Fibroblast of lung (primary cell): ENCODE measurements at regions not wholly inside any gene's neighbourhood (a gene's known extent, or its start where the extent isn't known, plus 50 kb on each side); places are given as distances from the start of the nearest gene placed in this dataset.

ENCODE experiments used
- DNase-seq, 2 donors: peaks; one replicate each; pipeline versions ENCODE4 v3.0.0 to v3.0.0-alpha.2; 2010; ENCODE audit warnings: low read depth in 2 of 2
- H2AFZ ChIP-seq: 2 replicates; pipeline ENCODE4 v1.5.1; 2012; ENCODE audit warnings: low read length, control low read depth, inconsistent platforms
- H3K27ac ChIP-seq: 2 replicates; pipeline ENCODE4 v1.5.1; 2011; ENCODE audit warnings: low read length, control low read depth; ENCODE audit not compliant: insufficient read depth
- H3K27me3 ChIP-seq: 2 replicates; pipeline ENCODE4 v1.5.1; 2011; ENCODE audit warnings: mild to moderate bottlenecking, low read length; ENCODE audit not compliant: control insufficient read depth, insufficient read depth
- H3K36me3 ChIP-seq: 2 replicates; pipeline ENCODE4 v1.5.1; 2011; ENCODE audit warnings: low read length; ENCODE audit not compliant: control insufficient read depth, insufficient read depth
- H3K4me1 ChIP-seq: 2 replicates; pipeline ENCODE4 v1.5.1; 2011; ENCODE audit warnings: low read length; ENCODE audit not compliant: control insufficient read depth, insufficient read depth; ENCODE audit errors: extremely low read depth
- H3K4me2 ChIP-seq: 2 replicates; pipeline ENCODE4 v1.5.1; 2011; ENCODE audit warnings: low read length, control low read depth; ENCODE audit not compliant: insufficient read depth; ENCODE audit errors: extremely low read depth
- H3K4me3 ChIP-seq, 4 experiments: fragments of 200-600 bp in 1 of 4; sonication (generic) in 1 of 4; replicated peaks in 1 of 4; 2 replicates each; pipeline ENCODE4 v1.5.1; 2011 to 2016; ENCODE audit warnings: low read length in 4 of 4, low read depth in 3 of 4, mild to moderate bottlenecking in 3 of 4, control low read depth in 2 of 4, inconsistent platforms in 1 of 4, mixed read lengths in 1 of 4; ENCODE audit not compliant: insufficient read depth in 1 of 4; ENCODE audit errors: control extremely low read depth in 1 of 4
- H3K79me2 ChIP-seq: 2 replicates; pipeline ENCODE4 v1.5.1; 2012; ENCODE audit warnings: mild to moderate bottlenecking, low read length, inconsistent platforms; ENCODE audit not compliant: control insufficient read depth, insufficient read depth
- H3K9ac ChIP-seq: 2 replicates; pipeline ENCODE4 v1.5.1; 2011; ENCODE audit warnings: mild to moderate bottlenecking, low read length, control low read depth; ENCODE audit not compliant: insufficient read depth
- H3K9me3 ChIP-seq: 2 replicates; pipeline ENCODE4 v1.5.1; 2012; ENCODE audit warnings: low read depth, low read length; ENCODE audit not compliant: control insufficient read depth, insufficient read depth
- H4K20me1 ChIP-seq: 2 replicates; pipeline ENCODE4 v1.5.1; 2011; ENCODE audit warnings: low read length; ENCODE audit not compliant: control insufficient read depth, insufficient read depth; ENCODE audit errors: extremely low read depth
- EZH2 ChIP-seq: IDR thresholded peaks from 2 replicates; pipeline ENCODE4 v1.5.1; 2012; ENCODE audit warnings: low read length, control low read depth, mild to moderate bottlenecking; ENCODE audit errors: missing control alignments
- TF ChIP-seq, protein P1 (sequence below), 2 donors: IDR thresholded peaks in 1 of 2; conservative IDR thresholded peaks in 1 of 2; 1 replicate in 1 of 2; 2 replicates in 1 of 2; pipeline ENCODE4 v1.5.1; 2011 to 2012; ENCODE audit warnings: low read length in 2 of 2, control low read depth in 1 of 2, inconsistent platforms in 1 of 2, low read depth in 1 of 2, mild to moderate bottlenecking in 1 of 2

DNA sequence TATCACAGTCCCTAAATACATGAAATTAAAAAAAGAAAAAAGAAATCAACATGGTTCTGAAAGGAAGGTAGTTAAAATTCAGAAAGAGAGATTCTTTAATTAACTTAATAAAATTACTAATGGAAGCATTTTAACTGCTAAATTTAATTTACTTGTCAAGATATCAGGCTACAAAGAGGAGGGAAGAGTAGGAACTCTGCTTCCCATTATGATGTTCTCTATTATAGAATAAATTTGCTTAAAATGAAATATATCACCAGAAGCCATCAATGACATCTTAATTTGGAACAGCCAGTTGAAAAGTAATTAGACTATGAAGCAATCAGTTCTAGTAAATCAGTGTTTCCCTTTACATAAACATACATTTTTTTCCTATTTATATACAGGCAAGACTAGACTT is 611.8 kb upstream of the FANCL start:
- Histone ChIP-seq H4K20me1 (no peaks in the 10 kb centered on the region), H3K27me3 (no peaks in the 10 kb centered on the region), H3K27ac (no peak overlapping the region), H2AFZ (no peak overlapping the region), H3K4me2 (no peak overlapping the region), H3K4me3 (no peak overlapping the region), H3K9me3 (no peaks in the 10 kb centered on the region), H3K79me2 (no peaks in the 10 kb centered on the region), H3K9ac (no peak overlapping the region), H3K36me3 (no peaks in the 10 kb centered on the region), H3K4me1 (no peaks in the 10 kb centered on the region)
- no peak for DNase-seq
- TF ChIP-seq, protein P1, sequence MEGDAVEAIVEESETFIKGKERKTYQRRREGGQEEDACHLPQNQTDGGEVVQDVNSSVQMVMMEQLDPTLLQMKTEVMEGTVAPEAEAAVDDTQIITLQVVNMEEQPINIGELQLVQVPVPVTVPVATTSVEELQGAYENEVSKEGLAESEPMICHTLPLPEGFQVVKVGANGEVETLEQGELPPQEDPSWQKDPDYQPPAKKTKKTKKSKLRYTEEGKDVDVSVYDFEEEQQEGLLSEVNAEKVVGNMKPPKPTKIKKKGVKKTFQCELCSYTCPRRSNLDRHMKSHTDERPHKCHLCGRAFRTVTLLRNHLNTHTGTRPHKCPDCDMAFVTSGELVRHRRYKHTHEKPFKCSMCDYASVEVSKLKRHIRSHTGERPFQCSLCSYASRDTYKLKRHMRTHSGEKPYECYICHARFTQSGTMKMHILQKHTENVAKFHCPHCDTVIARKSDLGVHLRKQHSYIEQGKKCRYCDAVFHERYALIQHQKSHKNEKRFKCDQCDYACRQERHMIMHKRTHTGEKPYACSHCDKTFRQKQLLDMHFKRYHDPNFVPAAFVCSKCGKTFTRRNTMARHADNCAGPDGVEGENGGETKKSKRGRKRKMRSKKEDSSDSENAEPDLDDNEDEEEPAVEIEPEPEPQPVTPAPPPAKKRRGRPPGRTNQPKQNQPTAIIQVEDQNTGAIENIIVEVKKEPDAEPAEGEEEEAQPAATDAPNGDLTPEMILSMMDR (conservative IDR thresholded peaks at IDR 0.05 in 1 of 2, IDR thresholded peaks at IDR 0.05 in 1 of 2; ENCODE audit: low read depth in 1 of 2, low read length in 2 of 2) = no peak
- no peak for TF ChIP-seq EZH2

DNA sequence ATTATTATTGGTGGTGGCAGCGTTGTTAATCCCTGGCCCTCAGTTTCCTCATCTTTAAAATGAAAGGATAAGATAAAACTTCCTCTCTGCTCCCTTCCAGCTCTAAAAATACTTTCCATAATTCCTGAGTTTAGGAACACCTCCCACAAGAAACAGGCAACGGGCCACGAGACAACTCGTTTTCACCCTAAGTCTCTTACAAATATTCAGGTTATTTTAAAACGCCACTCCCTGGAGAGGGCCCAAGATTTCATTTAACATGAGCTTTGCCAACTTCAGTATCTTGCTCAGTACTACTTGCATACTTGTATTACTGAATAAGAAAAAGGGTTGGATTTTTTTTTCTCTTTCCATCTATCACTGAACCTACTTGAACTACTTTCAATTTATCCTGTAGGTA is 611.1 kb upstream of the FANCL start:
- Histone ChIP-seq H3K36me3 (no peaks in the 10 kb centered on the region), H2AFZ (no peak overlapping the region), H3K79me2 (no peaks in the 10 kb centered on the region), H3K27ac (no peak overlapping the region), H3K27me3 (no peaks in the 10 kb centered on the region), H3K4me2 (no peak overlapping the region), H3K4me3 (no peak overlapping the region), H4K20me1 (no peaks in the 10 kb centered on the region), H3K9ac (no peak overlapping the region), H3K9me3 (no peaks in the 10 kb centered on the region), H3K4me1 (no peaks in the 10 kb centered on the region)
- DNase-seq = no peak
- TF ChIP-seq, protein P1 (conservative IDR thresholded peaks at IDR 0.05 in 1 of 2, IDR thresholded peaks at IDR 0.05 in 1 of 2; ENCODE audit: low read depth in 1 of 2, low read length in 2 of 2) = no peak
- no peak for TF ChIP-seq EZH2

DNA sequence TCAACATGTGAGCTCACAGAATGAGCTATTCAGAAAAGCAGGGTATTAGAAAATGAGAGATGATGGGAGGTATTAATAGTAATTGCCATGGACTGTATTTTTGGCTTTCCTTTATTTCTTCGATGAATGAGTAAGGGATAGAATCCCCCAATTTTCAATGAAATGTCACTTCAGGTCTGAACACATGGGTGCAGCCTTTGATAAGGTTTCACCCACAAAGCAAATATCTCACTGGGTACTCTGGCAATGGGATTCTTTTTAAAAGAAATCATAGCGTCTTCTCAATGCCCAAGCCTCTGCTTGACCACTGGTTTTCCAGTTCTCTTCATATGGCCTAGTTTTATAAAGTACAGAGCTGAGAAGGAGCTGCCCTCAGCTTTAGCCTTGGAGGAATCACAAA is 610.5 kb upstream of the FANCL start:
- H2AFZ ChIP-seq = no peak overlapping the region
- no peaks in the 10 kb centered on the region for H3K27me3 ChIP-seq
- H3K9me3 ChIP-seq = no peaks in the 10 kb centered on the region
- no peak overlapping the region for H3K4me2 ChIP-seq
- TF ChIP-seq EZH2 = no peak
- TF ChIP-seq, protein P1 (conservative IDR thresholded peaks at IDR 0.05 in 1 of 2, IDR thresholded peaks at IDR 0.05 in 1 of 2; ENCODE audit: low read depth in 1 of 2, low read length in 2 of 2) = no peak
- no peak for DNase-seq
- no peaks in the 10 kb centered on the region for H3K79me2 ChIP-seq
- no peaks in the 10 kb centered on the region for H3K36me3 ChIP-seq
- H3K4me3 ChIP-seq = no peak overlapping the region
- H4K20me1 ChIP-seq = no peaks in the 10 kb centered on the region
- H3K9ac ChIP-seq = no peak overlapping the region
- no peak overlapping the region for H3K27ac ChIP-seq
- no peaks in the 10 kb centered on the region for H3K4me1 ChIP-seq
